ENCODE measurements at regions not wholly inside any gene's neighbourhood (a gene's known extent, or its start where the extent isn't known, plus 50 kb on each side); places are given as distances from the start of the nearest gene placed in this dataset.

- Histone ChIP-seq H3K27me3 (ENCODE audit: insufficient read depth, low read length, poor library complexity) (no peaks in the 10 kb centered on the region), H4K20me1 (ENCODE audit: insufficient read depth, low read length) (no peaks in the 10 kb centered on the region), H3K9me3 (ENCODE audit: insufficient read depth, low read length, severe bottlenecking) (no peaks in the 10 kb centered on the region), H3K4me1 (ENCODE audit: insufficient read depth, low read length) (peaks cover 20% of the 10 kb centered on the region), H3K79me2 (ENCODE audit: insufficient read depth, low read length) (no peaks in the 10 kb centered on the region), H3K27ac (ENCODE audit: low read length) (no peak overlapping the region), H3K9ac (ENCODE audit: low read depth, low read length) (no peak overlapping the region), H3K4me2 (ENCODE audit: insufficient read depth, low read length) (no peak overlapping the region), H3K36me3 (ENCODE audit: insufficient read depth, low read length) (no peaks in the 10 kb centered on the region), H3K4me3 (ENCODE audit: low read depth in 1 of 2, low read length in 2 of 2) (no peak overlapping the region), H2AFZ (ENCODE audit: low read depth, low read length) (no peak overlapping the region)
- ATAC-seq (ENCODE audit: insufficient read depth, low read depth) (no peak), DNase-seq (no peak)
- TF ChIP-seq CTCF (IDR thresholded peaks at IDR 0.05; ENCODE audit: borderline replicate concordance, extremely low read depth, low read length, poor library complexity, severe bottlenecking), result no peak
- no peak for TF ChIP-seq EZH2 (IDR thresholded peaks at IDR 0.05; ENCODE audit: borderline replicate concordance, low read depth, low read length, severe bottlenecking)
Measured at GRCh38 chr12:32030151-32030550, 70.9 kb downstream of the RESF1 start.

- no peak overlapping the region for H3K4me2 ChIP-seq (ENCODE audit: insufficient read depth, low read length)
- H2AFZ ChIP-seq (ENCODE audit: low read depth, low read length), result no peak overlapping the region
- no peak overlapping the region for H3K27ac ChIP-seq (ENCODE audit: low read length)
- no peaks in the 10 kb centered on the region for H3K79me2 ChIP-seq (ENCODE audit: insufficient read depth, low read length)
- no peak for ATAC-seq (ENCODE audit: insufficient read depth, low read depth)
- H3K4me3 ChIP-seq (ENCODE audit: low read depth in 1 of 2, low read length in 2 of 2), result no peak overlapping the region
- H3K9me3 ChIP-seq (ENCODE audit: insufficient read depth, low read length, severe bottlenecking), result no peaks in the 10 kb centered on the region
- H3K27me3 ChIP-seq (ENCODE audit: insufficient read depth, low read length, poor library complexity), result no peaks in the 10 kb centered on the region
- TF ChIP-seq CTCF (IDR thresholded peaks at IDR 0.05; ENCODE audit: borderline replicate concordance, extremely low read depth, low read length, poor library complexity, severe bottlenecking) (no peak), EZH2 (IDR thresholded peaks at IDR 0.05; ENCODE audit: borderline replicate concordance, low read depth, low read length, severe bottlenecking) (no peak)
- no peak overlapping the region for H3K9ac ChIP-seq (ENCODE audit: low read depth, low read length)
- no peaks in the 10 kb centered on the region for H3K36me3 ChIP-seq (ENCODE audit: insufficient read depth, low read length)
- no peak for DNase-seq
- H3K4me1 ChIP-seq (ENCODE audit: insufficient read depth, low read length), result peaks cover 15% of the 10 kb centered on the region
- no peaks in the 10 kb centered on the region for H4K20me1 ChIP-seq (ENCODE audit: insufficient read depth, low read length)
Measured at GRCh38 chr12:32030676-32031075, 71.5 kb downstream of the RESF1 start.

GRCh38 chr12:32031109-32031508 is 71.9 kb downstream of the RESF1 start:
- TF ChIP-seq EZH2 (IDR thresholded peaks at IDR 0.05; ENCODE audit: borderline replicate concordance, low read depth, low read length, severe bottlenecking) (no peak), CTCF (IDR thresholded peaks at IDR 0.05; ENCODE audit: borderline replicate concordance, extremely low read depth, low read length, poor library complexity, severe bottlenecking) (no peak)
- DNase-seq, result peak; percentile 9
- Histone ChIP-seq H3K4me2 (ENCODE audit: insufficient read depth, low read length) (no peak overlapping the region), H3K9ac (ENCODE audit: low read depth, low read length) (no peak overlapping the region), H3K36me3 (ENCODE audit: insufficient read depth, low read length) (no peaks in the 10 kb centered on the region), H2AFZ (ENCODE audit: low read depth, low read length) (no peak overlapping the region), H3K79me2 (ENCODE audit: insufficient read depth, low read length) (no peaks in the 10 kb centered on the region), H3K4me3 (ENCODE audit: low read depth in 1 of 2, low read length in 2 of 2) (no peak overlapping the region), H3K9me3 (ENCODE audit: insufficient read depth, low read length, severe bottlenecking) (no peaks in the 10 kb centered on the region), H4K20me1 (ENCODE audit: insufficient read depth, low read length) (no peaks in the 10 kb centered on the region), H3K27ac (ENCODE audit: low read length) (no peak overlapping the region), H3K4me1 (ENCODE audit: insufficient read depth, low read length) (peaks cover 10% of the 10 kb centered on the region), H3K27me3 (ENCODE audit: insufficient read depth, low read length, poor library complexity) (no peaks in the 10 kb centered on the region)
- peak; percentile 66 for ATAC-seq (ENCODE audit: insufficient read depth, low read depth)
